Progenitor cell of endocrine pancreas (in vitro differentiated cells): ENCODE measurements at regions not wholly inside any gene's neighbourhood (a gene's known extent, or its start where the extent isn't known, plus 50 kb on each side); places are given as distances from the start of the nearest gene placed in this dataset.

Experiments
- DNase-seq: peaks from one replicate; pipeline ENCODE4 v3.0.0; 2021; ENCODE audit warnings: low spot score; ENCODE audit not compliant: unreplicated experiment
- H3K27ac Mint-ChIP-seq: 2 replicates; pipeline ENCODE4 v1.8.0; 2021; ENCODE audit warnings: mild to moderate bottlenecking, moderate library complexity, mixed read lengths
- H3K27me3 Mint-ChIP-seq: 2 replicates; pipeline ENCODE4 v1.8.0; 2021; ENCODE audit warnings: mixed read lengths
- H3K36me3 Mint-ChIP-seq: 2 replicates; pipeline ENCODE4 v1.8.0; 2022; ENCODE audit warnings: mixed read lengths; ENCODE audit not compliant: insufficient read depth
- H3K4me1 Mint-ChIP-seq: 2 replicates; pipeline ENCODE4 v1.8.0; 2021; ENCODE audit warnings: low read depth, mixed read lengths
- H3K4me3 Mint-ChIP-seq: 2 replicates; pipeline ENCODE4 v1.8.0; 2021; ENCODE audit warnings: low read depth, mild to moderate bottlenecking, moderate library complexity, mixed read lengths
- H3K9me3 Mint-ChIP-seq: 2 replicates; pipeline ENCODE4 v1.8.0; 2021; ENCODE audit warnings: low read depth, mixed read lengths
- CTCF ChIP-seq: fragments of 200-600 bp; sonication (generic); IDR thresholded peaks from one replicate; pipeline ENCODE4 v1.5.0; 2021; ENCODE audit warnings: antibody characterized with exemption, mild to moderate bottlenecking; ENCODE audit not compliant: unreplicated experiment

- no peak for DNase-seq
- TF ChIP-seq CTCF = no peak
- Mint-ChIP-seq H3K4me1 (no peaks in the 10 kb centered on the region), H3K9me3 (no peaks in the 10 kb centered on the region), H3K4me3 (no peak overlapping the region), H3K36me3 (no peaks in the 10 kb centered on the region), H3K27ac (no peak overlapping the region), H3K27me3 (peaks cover 6% of the 10 kb centered on the region)
Measured at GRCh38 chr11:95586155-95586554, 203.4 kb downstream of the FAM76B start.

- no peak for DNase-seq
- H3K9me3 Mint-ChIP-seq = no peaks in the 10 kb centered on the region
- H3K4me3 Mint-ChIP-seq = no peak overlapping the region
- TF ChIP-seq CTCF = no peak
- peaks cover 1% of the 10 kb centered on the region for H3K27me3 Mint-ChIP-seq
- no peaks in the 10 kb centered on the region for H3K36me3 Mint-ChIP-seq
- H3K27ac Mint-ChIP-seq = no peak overlapping the region
- no peaks in the 10 kb centered on the region for H3K4me1 Mint-ChIP-seq
Measured at GRCh38 chr11:95585752-95586077, 203.9 kb downstream of the FAM76B start.

- H3K27ac Mint-ChIP-seq = no peak overlapping the region
- no peak for DNase-seq
- TF ChIP-seq CTCF = no peak
- no peaks in the 10 kb centered on the region for H3K27me3 Mint-ChIP-seq
- no peak overlapping the region for H3K4me3 Mint-ChIP-seq
- H3K4me1 Mint-ChIP-seq = no peaks in the 10 kb centered on the region
- no peaks in the 10 kb centered on the region for H3K9me3 Mint-ChIP-seq
- no peaks in the 10 kb centered on the region for H3K36me3 Mint-ChIP-seq
Measured at GRCh38 chr11:95585069-95585751, 204.4 kb downstream of the FAM76B start.

GRCh38 chr11:95584589-95584988 lies 205.0 kb downstream of the FAM76B start:
- no peaks in the 10 kb centered on the region for H3K4me1 Mint-ChIP-seq
- H3K36me3 Mint-ChIP-seq = no peaks in the 10 kb centered on the region
- H3K9me3 Mint-ChIP-seq = peaks cover 1% of the 10 kb centered on the region
- no peaks in the 10 kb centered on the region for H3K27me3 Mint-ChIP-seq
- no peak overlapping the region for H3K27ac Mint-ChIP-seq
- H3K4me3 Mint-ChIP-seq = no peak overlapping the region
- TF ChIP-seq CTCF = no peak
- DNase-seq = no peak

GRCh38 chr11:95584180-95584579 lies 205.4 kb downstream of the FAM76B start:
- no peaks in the 10 kb centered on the region for H3K4me1 Mint-ChIP-seq
- DNase-seq = no peak
- peaks cover 3% of the 10 kb centered on the region for H3K9me3 Mint-ChIP-seq
- no peak overlapping the region for H3K27ac Mint-ChIP-seq
- H3K36me3 Mint-ChIP-seq = no peaks in the 10 kb centered on the region
- no peak for TF ChIP-seq CTCF
- no peak overlapping the region for H3K4me3 Mint-ChIP-seq
- H3K27me3 Mint-ChIP-seq = no peaks in the 10 kb centered on the region
